ENCODE measurements at regions not wholly inside any gene's neighbourhood (a gene's known extent, or its start where the extent isn't known, plus 50 kb on each side); places are given as distances from the start of the nearest gene placed in this dataset.

- peaks cover 18% of the 10 kb centered on the region for H3K4me1 ChIP-seq (ENCODE audit: insufficient read depth)
- TF ChIP-seq EZH2phosphoT487 (IDR thresholded peaks at IDR 0.05; ENCODE audit: low read depth, severe bottlenecking, unreplicated experiment) (no peak), CTCF (IDR thresholded peaks at IDR 0.05; ENCODE audit: poor library complexity) (no peak)
- no peak for DNase-seq (ENCODE audit: low spot score)
- H3K9me2 ChIP-seq (replicated peaks; ENCODE audit: insufficient read depth): no peaks in the 10 kb centered on the region
- no peaks in the 10 kb centered on the region for H3K36me3 ChIP-seq (replicated peaks; ENCODE audit: insufficient read depth, low read depth)
- H4K20me1 ChIP-seq (ENCODE audit: insufficient read depth, poor library complexity, severe bottlenecking): peaks cover 2% of the 10 kb centered on the region
- H3K4me3 ChIP-seq: no peak overlapping the region
- 65% methylated on average over 5 of the region's 5 CpGs for WGBS (ENCODE audit: low lambda C conversion rate, missing lambda C conversion rate)
- H3K27me3 ChIP-seq: no peaks in the 10 kb centered on the region
- no peak overlapping the region for H3K4me2 ChIP-seq
- no peak overlapping the region for H3K27ac ChIP-seq
- H2AFZ ChIP-seq: no peak overlapping the region
- H3K9me3 ChIP-seq (ENCODE audit: low read depth): no peaks in the 10 kb centered on the region
- H3K79me2 ChIP-seq: no peaks in the 10 kb centered on the region
These were observed 205.1 kb upstream of the TMEM45B start for GRCh38 chr11:129610545-129610944.

GRCh38 chr11:129611661-129612446 is 203.8 kb upstream of the TMEM45B start:
- WGBS (ENCODE audit: low lambda C conversion rate, missing lambda C conversion rate): 49% methylated on average over 17 of the region's 17 CpGs
- Histone ChIP-seq H3K79me2 (no peaks in the 10 kb centered on the region), H3K9me3 (ENCODE audit: low read depth) (no peaks in the 10 kb centered on the region), H3K9me2 (replicated peaks; ENCODE audit: insufficient read depth) (no peaks in the 10 kb centered on the region), H3K27ac (no peak overlapping the region), H3K36me3 (replicated peaks; ENCODE audit: insufficient read depth, low read depth) (no peaks in the 10 kb centered on the region), H4K20me1 (ENCODE audit: insufficient read depth, poor library complexity, severe bottlenecking) (peaks cover 2% of the 10 kb centered on the region), H2AFZ (no peak overlapping the region), H3K4me1 (ENCODE audit: insufficient read depth) (peaks cover 18% of the 10 kb centered on the region), H3K27me3 (no peaks in the 10 kb centered on the region), H3K4me3 (no peak overlapping the region), H3K4me2 (peak overlapping the region; percentile 66)
- no peak for DNase-seq (ENCODE audit: low spot score)
- no peak for TF ChIP-seq EZH2phosphoT487 (IDR thresholded peaks at IDR 0.05; ENCODE audit: low read depth, severe bottlenecking, unreplicated experiment)
- no peak for TF ChIP-seq EZH2 (IDR thresholded peaks at IDR 0.05; ENCODE audit: borderline replicate concordance)
- TF ChIP-seq CTCF (IDR thresholded peaks at IDR 0.05; ENCODE audit: poor library complexity): no peak

GRCh38 chr11:129612447-129612961 is 203.1 kb upstream of the TMEM45B start:
- Histone ChIP-seq H3K9me2 (replicated peaks; ENCODE audit: insufficient read depth) (no peaks in the 10 kb centered on the region), H2AFZ (no peak overlapping the region), H3K4me1 (ENCODE audit: insufficient read depth) (peaks cover 18% of the 10 kb centered on the region), H4K20me1 (ENCODE audit: insufficient read depth, poor library complexity, severe bottlenecking) (peaks cover 2% of the 10 kb centered on the region), H3K9me3 (ENCODE audit: low read depth) (no peaks in the 10 kb centered on the region), H3K36me3 (replicated peaks; ENCODE audit: insufficient read depth, low read depth) (no peaks in the 10 kb centered on the region), H3K79me2 (no peaks in the 10 kb centered on the region), H3K4me2 (peak overlapping the region; percentile 66), H3K4me3 (no peak overlapping the region), H3K27me3 (no peaks in the 10 kb centered on the region), H3K27ac (no peak overlapping the region)
- TF ChIP-seq EZH2 (IDR thresholded peaks at IDR 0.05; ENCODE audit: borderline replicate concordance) (no peak), EZH2phosphoT487 (IDR thresholded peaks at IDR 0.05; ENCODE audit: low read depth, severe bottlenecking, unreplicated experiment) (no peak), CTCF (IDR thresholded peaks at IDR 0.05; ENCODE audit: poor library complexity) (no peak)
- 50% methylated on average over 8 of the region's 8 CpGs for whole genome bisulfite sequencing (ENCODE audit: low lambda C conversion rate, missing lambda C conversion rate)
- DNase-seq (ENCODE audit: low spot score): no peak

Measured in hepatocyte (in vitro differentiated cells).